B cell (primary cell): ENCODE measurements at regions not wholly inside any gene's neighbourhood (a gene's known extent, or its start where the extent isn't known, plus 50 kb on each side); places are given as distances from the start of the nearest gene placed in this dataset.

Experiments
- ATAC-seq: fragments of 200-7000 bp; cut with Tn5 transposase; one replicate; pipeline ENCODE4 v1.10.0; 2021; ENCODE audit warnings: low read depth, mild to moderate bottlenecking, moderate number of reproducible peaks, moderate library complexity
- CTCF ChIA-PET: fragments of 350-600 bp; sonication (Branson Sonifier 250); formaldehyde crosslinking; loops from one replicate; lab custom pipeline; 2021; ENCODE audit warnings: antibody characterized with exemption, inconsistent platforms; lab: Charles Lee
- POLR2A ChIA-PET: fragments of 350-600 bp; sonication (Branson Sonifier 250); formaldehyde crosslinking; loops from one replicate; lab custom pipeline; 2021; ENCODE audit warnings: antibody characterized with exemption; lab: Charles Lee
- DNase-seq: peaks from one replicate; pipeline ENCODE4 v3.0.0; 2013
- H2AFZ ChIP-seq: 2 replicates; pipeline ENCODE4 v1.6.1; 2012; ENCODE audit warnings: mild to moderate bottlenecking, low read depth, low read length; ENCODE audit not compliant: insufficient read depth, poor library complexity, severe bottlenecking
- H3K27ac ChIP-seq, 2 donors: 1 replicate in 1 of 2; 2 replicates in 1 of 2; pipeline ENCODE4 v1.5.1; 2012 to 2013; ENCODE audit warnings: low read length in 2 of 2, mild to moderate bottlenecking in 2 of 2, moderate library complexity in 1 of 2
- H3K27me3 ChIP-seq, 4 experiments: fragments of 200-600 bp in 1 of 4; sonication (generic) in 1 of 4; replicated peaks in 1 of 4; 1 replicate in 2 of 4; 2 replicates in 2 of 4; pipeline versions ENCODE4 v1.6.1 to v1.7.0; 2013 to 2016; ENCODE audit warnings: low read length in 3 of 4, mild to moderate bottlenecking in 2 of 4, mixed read lengths in 1 of 4, moderate library complexity in 1 of 4; ENCODE audit not compliant: insufficient read depth in 4 of 4, control insufficient read depth in 3 of 4; ENCODE audit errors: control extremely low read depth in 1 of 4
- H3K36me3 ChIP-seq, 2 experiments: replicated peaks in 1 of 2; 1 replicate in 1 of 2; 2 replicates in 1 of 2; pipeline versions ENCODE4 v1.6.1 to v1.7.1; 2013; ENCODE audit warnings: low read length in 1 of 2; ENCODE audit not compliant: insufficient read depth in 2 of 2, control insufficient read depth in 1 of 2; ENCODE audit errors: control extremely low read depth in 1 of 2, extremely low read depth in 1 of 2
- H3K4me1 ChIP-seq, 2 donors: fragments of 200-600 bp in 1 of 2; sonication (generic) in 1 of 2; 1 replicate in 1 of 2; 2 replicates in 1 of 2; pipeline versions ENCODE4 v1.5.1 to v1.6.1; 2013 to 2017; ENCODE audit warnings: low read length in 2 of 2; ENCODE audit not compliant: control insufficient read depth in 2 of 2, insufficient read depth in 2 of 2
- H3K4me2 ChIP-seq: replicated peaks from 2 replicates; pipeline ENCODE3; 2012; ENCODE audit warnings: mild to moderate bottlenecking, low read depth, low read length; ENCODE audit not compliant: poor library complexity, severe bottlenecking
- H3K4me3 ChIP-seq, 5 experiments: fragments of 200-600 bp in 1 of 5; sonication (generic) in 1 of 5; 1 replicate in 3 of 5; 2 replicates in 2 of 5; pipeline versions ENCODE4 v1.5.1 to v1.7.0; 2011 to 2016; ENCODE audit warnings: low read length in 4 of 5, mild to moderate bottlenecking in 4 of 5, low read depth in 2 of 5, control low read depth in 1 of 5, moderate library complexity in 1 of 5; ENCODE audit not compliant: insufficient read depth in 1 of 5; ENCODE audit errors: control extremely low read depth in 1 of 5, extremely low read depth in 1 of 5
- H3K79me2 ChIP-seq: fragments of 200-600 bp; sonication (generic); one replicate; pipeline ENCODE4 v1.6.0; 2016; ENCODE audit warnings: low read length; ENCODE audit not compliant: control insufficient read depth, insufficient read depth
- H3K9ac ChIP-seq: fragments of 200-600 bp; sonication (generic); 2 replicates; pipeline ENCODE4 v1.6.1; 2017; ENCODE audit warnings: mild to moderate bottlenecking, low read length, moderate library complexity
- H3K9me3 ChIP-seq, 3 donors: one replicate each; pipeline versions ENCODE4 v1.6.1 to v1.7.1; 2013; ENCODE audit warnings: low read length in 2 of 3; ENCODE audit not compliant: control insufficient read depth in 2 of 3, insufficient read depth in 1 of 3; ENCODE audit errors: control extremely low read depth in 1 of 3
- H4K20me1 ChIP-seq: 2 replicates; pipeline ENCODE4 v1.6.0; 2012; ENCODE audit warnings: mild to moderate bottlenecking, low read length; ENCODE audit not compliant: insufficient read depth, control insufficient read depth, poor library complexity, severe bottlenecking
- H3K27ac Mint-ChIP-seq: one replicate; pipeline ENCODE4 v1.8.0; 2021; ENCODE audit warnings: mixed read lengths
- H3K27me3 Mint-ChIP-seq: one replicate; pipeline ENCODE4 v1.8.0; 2021; ENCODE audit warnings: mixed read lengths
- H3K4me1 Mint-ChIP-seq: one replicate; pipeline ENCODE4 v1.8.0; 2021; ENCODE audit warnings: mixed read lengths
- H3K4me3 Mint-ChIP-seq: one replicate; pipeline ENCODE4 v1.8.0; 2021; ENCODE audit warnings: mixed read lengths
- H3K9me3 Mint-ChIP-seq: one replicate; pipeline ENCODE4 v1.8.0; 2022; ENCODE audit warnings: mixed read lengths; ENCODE audit not compliant: insufficient read depth
- EZH2 ChIP-seq: IDR thresholded peaks from 2 replicates; pipeline ENCODE4 v1.6.1; 2012; ENCODE audit warnings: borderline replicate concordance, low read depth, mild to moderate bottlenecking, moderate library complexity, low read length; ENCODE audit not compliant: insufficient read depth, poor library complexity, severe bottlenecking
- WGBS: methylation state at CpG from one replicate; pipeline ENCODE4 v1.1.5; 2013; ENCODE audit warnings: missing lambda C conversion rate; ENCODE audit not compliant: insufficient coverage; 5-methylcytosine and 5-hydroxymethylcytosine counted together
- intact Hi-C: fragments of 100-400 bp; cut with micrococcal nuclease; formaldehyde crosslinking; loops from one replicate; pipeline ENCODE4 v1.10.0; 2022
- TF ChIP-seq, protein P1 (sequence below): fragments of 200-600 bp; IDR thresholded peaks from one replicate; pipeline ENCODE4 v1.8.0; 2022; ENCODE audit warnings: antibody characterized with exemption, mild to moderate bottlenecking

DNA sequence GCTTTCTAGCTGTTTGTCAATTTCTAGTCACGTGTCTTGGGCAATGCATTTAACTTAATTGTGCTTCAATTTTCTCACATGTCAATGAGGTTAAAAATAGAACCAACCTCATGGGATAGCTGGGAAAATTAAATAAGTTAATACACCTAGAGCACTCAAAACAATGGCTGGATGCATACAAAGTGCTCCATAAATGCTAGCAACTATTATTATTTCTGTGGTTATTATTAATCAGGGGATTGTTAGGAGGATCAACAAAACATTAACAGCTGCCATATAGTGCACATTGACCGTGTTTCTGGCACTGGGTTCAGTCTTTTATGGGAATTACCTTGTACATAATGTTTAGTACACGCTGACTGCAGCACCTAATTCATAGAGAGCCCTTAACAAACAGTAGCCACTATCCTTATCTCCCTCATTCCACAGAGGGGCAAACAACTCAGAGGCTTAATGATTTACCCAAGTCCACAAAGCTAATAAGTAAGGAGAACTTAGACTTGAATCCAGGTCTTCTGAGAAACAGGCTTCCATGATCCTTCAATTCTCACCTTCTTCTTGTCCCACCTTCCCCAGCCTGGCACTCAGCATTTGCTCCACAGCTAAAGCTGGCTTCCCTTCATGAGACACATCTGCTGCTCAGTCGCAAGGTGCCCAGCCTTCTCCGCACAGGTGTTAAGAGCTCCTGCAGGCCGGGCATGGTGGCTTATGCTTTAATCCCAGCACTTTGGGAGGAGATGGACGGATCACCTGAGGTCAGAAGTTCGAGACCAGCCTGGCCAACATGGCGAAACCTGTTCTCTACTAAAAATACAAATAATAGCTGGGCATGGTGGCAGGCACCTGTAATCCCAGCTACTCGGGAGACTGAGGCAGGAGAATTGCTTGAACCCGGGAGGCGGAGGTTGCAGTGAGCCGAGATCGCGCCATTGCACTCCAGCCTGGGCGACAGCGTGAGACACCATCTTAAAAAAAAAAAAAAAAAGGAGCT, 137.4 kb upstream of the ABCA1 start:
- ChIA-PET CTCF (no interaction called here), POLR2A (no interaction called here)
- Histone ChIP-seq H3K9ac (no peak overlapping the region), H4K20me1 (no peaks in the 10 kb centered on the region), H3K27me3 (peaks cover 0 to 7% (median 3%) of the 10 kb centered on the region in 4 experiments), H3K27ac (no peak overlapping the region), H2AFZ (no peak overlapping the region), H3K36me3 (no peaks in the 10 kb centered on the region), H3K79me2 (no peaks in the 10 kb centered on the region), H3K9me3 (peaks cover 0 to 3% (median 0%) of the 10 kb centered on the region in 3 donors), H3K4me1 (peaks cover 5 to 15% of the 10 kb centered on the region in 2 donors), H3K4me2 (no peak overlapping the region), H3K4me3 (peak overlapping the region in 1 of 5 experiments; percentile 38)
- DNase-seq (no peak), ATAC-seq (no peak)
- WGBS, result 97% methylated on average over 12 of the region's 17 CpGs
- Mint-ChIP-seq H3K27me3 (peaks cover 39% of the 10 kb centered on the region), H3K9me3 (no peaks in the 10 kb centered on the region), H3K4me1 (peaks cover 12% of the 10 kb centered on the region), H3K4me3 (no peak overlapping the region), H3K27ac (no peak overlapping the region)
- TF ChIP-seq, protein P1, sequence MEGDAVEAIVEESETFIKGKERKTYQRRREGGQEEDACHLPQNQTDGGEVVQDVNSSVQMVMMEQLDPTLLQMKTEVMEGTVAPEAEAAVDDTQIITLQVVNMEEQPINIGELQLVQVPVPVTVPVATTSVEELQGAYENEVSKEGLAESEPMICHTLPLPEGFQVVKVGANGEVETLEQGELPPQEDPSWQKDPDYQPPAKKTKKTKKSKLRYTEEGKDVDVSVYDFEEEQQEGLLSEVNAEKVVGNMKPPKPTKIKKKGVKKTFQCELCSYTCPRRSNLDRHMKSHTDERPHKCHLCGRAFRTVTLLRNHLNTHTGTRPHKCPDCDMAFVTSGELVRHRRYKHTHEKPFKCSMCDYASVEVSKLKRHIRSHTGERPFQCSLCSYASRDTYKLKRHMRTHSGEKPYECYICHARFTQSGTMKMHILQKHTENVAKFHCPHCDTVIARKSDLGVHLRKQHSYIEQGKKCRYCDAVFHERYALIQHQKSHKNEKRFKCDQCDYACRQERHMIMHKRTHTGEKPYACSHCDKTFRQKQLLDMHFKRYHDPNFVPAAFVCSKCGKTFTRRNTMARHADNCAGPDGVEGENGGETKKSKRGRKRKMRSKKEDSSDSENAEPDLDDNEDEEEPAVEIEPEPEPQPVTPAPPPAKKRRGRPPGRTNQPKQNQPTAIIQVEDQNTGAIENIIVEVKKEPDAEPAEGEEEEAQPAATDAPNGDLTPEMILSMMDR, result no peak
- no peak for TF ChIP-seq EZH2
- intact Hi-C loops, result no loop called here

DNA sequence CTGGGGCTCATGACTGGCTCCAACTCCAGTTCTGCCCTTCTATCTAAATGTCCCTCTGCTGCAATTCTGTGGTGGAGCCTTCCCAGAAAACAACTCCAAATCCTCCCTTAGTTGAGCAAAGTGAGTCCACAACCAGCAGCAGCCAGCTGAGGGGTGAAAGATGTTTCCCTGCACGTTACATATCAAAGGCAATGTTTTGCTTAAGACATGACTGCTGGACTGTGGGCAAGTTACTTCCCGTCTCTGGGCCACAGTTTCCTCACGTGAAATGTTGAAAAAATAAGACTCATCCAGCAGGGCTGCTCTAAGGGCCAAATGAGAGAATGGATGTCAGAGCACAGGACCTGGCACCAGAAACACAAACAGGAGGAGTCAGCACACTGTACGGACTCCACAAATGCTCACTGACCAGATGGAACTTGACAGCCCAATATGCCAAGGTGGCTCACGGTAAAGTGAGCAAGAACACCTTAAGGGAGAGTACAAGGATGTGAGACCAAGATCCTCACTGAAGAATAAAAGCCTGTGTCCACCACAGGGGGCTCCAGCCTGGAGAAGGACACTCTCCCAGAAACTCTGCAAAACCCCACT, 138.4 kb upstream of the ABCA1 start:
- intact Hi-C loops, result no loop called here
- no peak overlapping the region for H2AFZ ChIP-seq

More for the DNA sequence above, 138.4 kb upstream of the ABCA1 start:
- Histone ChIP-seq H3K27ac (no peak overlapping the region), H3K36me3 (no peaks in the 10 kb centered on the region), H3K4me3 (no peak overlapping the region), H3K4me1 (peaks cover 5 to 15% of the 10 kb centered on the region in 2 donors), H3K79me2 (no peaks in the 10 kb centered on the region), H4K20me1 (no peaks in the 10 kb centered on the region), H3K4me2 (no peak overlapping the region), H3K9me3 (peaks cover 0 to 3% (median 0%) of the 10 kb centered on the region in 3 donors), H3K27me3 (peaks cover 0 to 7% (median 3%) of the 10 kb centered on the region in 4 experiments), H3K9ac (no peak overlapping the region)
- ATAC-seq (no peak), DNase-seq (no peak)
- Mint-ChIP-seq H3K4me3 (no peak overlapping the region), H3K27ac (no peak overlapping the region), H3K4me1 (peaks cover 12% of the 10 kb centered on the region), H3K9me3 (no peaks in the 10 kb centered on the region), H3K27me3 (peaks cover 30% of the 10 kb centered on the region)
- TF ChIP-seq, protein P1, result no peak
- TF ChIP-seq EZH2, result no peak
- POLR2A ChIA-PET, result no interaction called here
- WGBS, result 32% methylated on average over 5 of the region's 5 CpGs
- CTCF ChIA-PET, result no interaction called here
